ENCODE measurements at regions not wholly inside any gene's neighbourhood (a gene's known extent, or its start where the extent isn't known, plus 50 kb on each side); places are given as distances from the start of the nearest gene placed in this dataset.

GRCh38 chr13:111625526-111626315 is 305.3 kb downstream of the TEX29 start:
- no peaks in the 10 kb centered on the region for H3K27me3 ChIP-seq (ENCODE audit: control insufficient read depth in 2 of 2, insufficient read depth in 2 of 2, low read length in 2 of 2)
- Mint-ChIP-seq H3K27me3 (ENCODE audit: low read depth in 3 of 3) (peaks cover 0 to 1% (median 0%) of the 10 kb centered on the region in 3 donors), H3K36me3 (no peaks in the 10 kb centered on the region), H3K27ac (no peak overlapping the region), H3K4me1 (no peaks in the 10 kb centered on the region), H3K9me3 (peaks cover 0 to 5% (median 0%) of the 10 kb centered on the region in 7 donors), H3K4me3 (no peak overlapping the region)
- no peak overlapping the region for H3K27ac ChIP-seq (ENCODE audit: low read depth in 1 of 2, low read length in 2 of 2)
- no peak overlapping the region for H3K4me3 ChIP-seq (replicated peaks in 1 of 3; ENCODE audit: low read depth in 2 of 3, low read length in 3 of 3)
- H4K20me1 ChIP-seq (ENCODE audit: insufficient read depth, low read length), result no peaks in the 10 kb centered on the region
- intact Hi-C loops (cut with micrococcal nuclease), result no loop called here
- H3K4me2 ChIP-seq (replicated peaks; ENCODE audit: extremely low read depth, low read length, poor library complexity, severe bottlenecking), result no peak overlapping the region
- H3K79me2 ChIP-seq (ENCODE audit: insufficient read depth, low read length), result no peaks in the 10 kb centered on the region
- H2AFZ ChIP-seq (ENCODE audit: insufficient read depth, low read depth, low read length, poor library complexity, severe bottlenecking), result no peak overlapping the region
- no peak for TF ChIP-seq CTCF (IDR thresholded peaks at IDR 0.05)
- H3K36me3 ChIP-seq (replicated peaks in 1 of 2; ENCODE audit: control insufficient read depth in 1 of 2, insufficient read depth in 2 of 2, low read length in 2 of 2), result no peaks in the 10 kb centered on the region
- no peak for DNase-seq
- 90% methylated on average over 5 of the region's 13 CpGs for WGBS (ENCODE audit: insufficient coverage)
- H3K4me1 ChIP-seq (ENCODE audit: control insufficient read depth in 1 of 2, insufficient read depth in 2 of 2, low read length in 2 of 2), result no peaks in the 10 kb centered on the region
- H3K9me3 ChIP-seq (replicated peaks in 1 of 2; ENCODE audit: control insufficient read depth in 1 of 2, insufficient read depth in 1 of 2, low read length in 2 of 2), result peaks cover 4 to 11% of the 10 kb centered on the region in 2 donors
- no peak overlapping the region for H3K9ac ChIP-seq (ENCODE audit: insufficient read depth, low read length, poor library complexity, severe bottlenecking)

- no peaks in the 10 kb centered on the region for H4K20me1 ChIP-seq (ENCODE audit: insufficient read depth, low read length)
- Mint-ChIP-seq H3K4me1 (no peaks in the 10 kb centered on the region), H3K27me3 (ENCODE audit: low read depth in 3 of 3) (peaks cover 0 to 1% (median 0%) of the 10 kb centered on the region in 3 donors), H3K9me3 (peaks cover 0 to 8% (median 0%) of the 10 kb centered on the region in 7 donors), H3K27ac (no peak overlapping the region), H3K4me3 (no peak overlapping the region), H3K36me3 (no peaks in the 10 kb centered on the region)
- H3K9ac ChIP-seq (ENCODE audit: insufficient read depth, low read length, poor library complexity, severe bottlenecking), result no peak overlapping the region
- DNase-seq, result no peak
- WGBS (ENCODE audit: insufficient coverage), result 89% methylated on average over 11 of the region's 18 CpGs
- no peaks in the 10 kb centered on the region for H3K4me1 ChIP-seq (ENCODE audit: control insufficient read depth in 1 of 2, insufficient read depth in 2 of 2, low read length in 2 of 2)
- no peak overlapping the region for H3K4me3 ChIP-seq (replicated peaks in 1 of 3; ENCODE audit: low read depth in 2 of 3, low read length in 3 of 3)
- no peak overlapping the region for H2AFZ ChIP-seq (ENCODE audit: insufficient read depth, low read depth, low read length, poor library complexity, severe bottlenecking)
- no peak for TF ChIP-seq CTCF (IDR thresholded peaks at IDR 0.05)
- H3K4me2 ChIP-seq (replicated peaks; ENCODE audit: extremely low read depth, low read length, poor library complexity, severe bottlenecking), result no peak overlapping the region
- no peaks in the 10 kb centered on the region for H3K79me2 ChIP-seq (ENCODE audit: insufficient read depth, low read length)
- no peaks in the 10 kb centered on the region for H3K27me3 ChIP-seq (ENCODE audit: control insufficient read depth in 2 of 2, insufficient read depth in 2 of 2, low read length in 2 of 2)
- H3K27ac ChIP-seq (ENCODE audit: low read depth in 1 of 2, low read length in 2 of 2), result no peak overlapping the region
- peaks cover 0 to 12% of the 10 kb centered on the region in 2 donors for H3K9me3 ChIP-seq (replicated peaks in 1 of 2; ENCODE audit: control insufficient read depth in 1 of 2, insufficient read depth in 1 of 2, low read length in 2 of 2)
- intact Hi-C loops (cut with micrococcal nuclease), result no loop called here
- H3K36me3 ChIP-seq (replicated peaks in 1 of 2; ENCODE audit: control insufficient read depth in 1 of 2, insufficient read depth in 2 of 2, low read length in 2 of 2), result no peaks in the 10 kb centered on the region
These were observed 306.2 kb downstream of the TEX29 start for GRCh38 chr13:111626371-111627305.

Measured in CD14-positive monocyte (primary cell).